ENCODE measurements at regions not wholly inside any gene's neighbourhood (a gene's known extent, or its start where the extent isn't known, plus 50 kb on each side); places are given as distances from the start of the nearest gene placed in this dataset.

- no peak for DNase-seq
- no peak overlapping the region for H3K4me3 Mint-ChIP-seq
- no peak for TF ChIP-seq CTCF (IDR thresholded peaks at IDR 0.05)
- no peaks in the 10 kb centered on the region for H3K4me1 Mint-ChIP-seq (ENCODE audit: low read depth)
- peaks cover 5% of the 10 kb centered on the region; the same call in 1 of the 2 replicates for H3K9me3 Mint-ChIP-seq
- H3K36me3 Mint-ChIP-seq (ENCODE audit: low read depth) = no peaks in the 10 kb centered on the region
- peaks cover 2% of the 10 kb centered on the region for H3K27me3 Mint-ChIP-seq (ENCODE audit: insufficient read depth)
- no peak overlapping the region for H3K27ac Mint-ChIP-seq
Observed at GRCh38 chr2:176856683-176857082, 355.9 kb upstream of the HNRNPA3 start.

GRCh38 chr2:176865336-176865735 lies 347.3 kb upstream of the HNRNPA3 start:
- no peaks in the 10 kb centered on the region for H3K4me1 Mint-ChIP-seq (ENCODE audit: low read depth)
- no peak for TF ChIP-seq CTCF (IDR thresholded peaks at IDR 0.05)
- no peak overlapping the region for H3K4me3 Mint-ChIP-seq
- DNase-seq = no peak
- no peak overlapping the region for H3K27ac Mint-ChIP-seq
- H3K36me3 Mint-ChIP-seq (ENCODE audit: low read depth) = no peaks in the 10 kb centered on the region
- H3K9me3 Mint-ChIP-seq = peaks cover 14% of the 10 kb centered on the region
- H3K27me3 Mint-ChIP-seq (ENCODE audit: insufficient read depth) = no peaks in the 10 kb centered on the region

GRCh38 chr2:176872406-176872805 lies 340.2 kb upstream of the HNRNPA3 start:
- no peak overlapping the region for H3K27ac Mint-ChIP-seq
- no peaks in the 10 kb centered on the region; the same call in 1 of the 2 replicates for H3K27me3 Mint-ChIP-seq (ENCODE audit: insufficient read depth)
- H3K36me3 Mint-ChIP-seq (ENCODE audit: low read depth) = no peaks in the 10 kb centered on the region
- no peak overlapping the region for H3K4me3 Mint-ChIP-seq
- DNase-seq = no peak
- H3K4me1 Mint-ChIP-seq (ENCODE audit: low read depth) = no peaks in the 10 kb centered on the region
- TF ChIP-seq CTCF (IDR thresholded peaks at IDR 0.05) = no peak
- peaks cover 31% of the 10 kb centered on the region for H3K9me3 Mint-ChIP-seq

GRCh38 chr2:176873403-176873802 lies 339.2 kb upstream of the HNRNPA3 start:
- Mint-ChIP-seq H3K27me3 (ENCODE audit: insufficient read depth) (no peaks in the 10 kb centered on the region; the same call in 1 of the 2 replicates), H3K27ac (no peak overlapping the region), H3K4me1 (ENCODE audit: low read depth) (no peaks in the 10 kb centered on the region), H3K4me3 (no peak overlapping the region), H3K9me3 (peaks cover 31% of the 10 kb centered on the region), H3K36me3 (ENCODE audit: low read depth) (no peaks in the 10 kb centered on the region)
- no peak for DNase-seq
- TF ChIP-seq CTCF (IDR thresholded peaks at IDR 0.05) = no peak

GRCh38 chr2:176876493-176877103 lies 336.0 kb upstream of the HNRNPA3 start:
- H3K9me3 Mint-ChIP-seq = peaks cover 20% of the 10 kb centered on the region
- H3K27ac Mint-ChIP-seq = no peak overlapping the region

More at GRCh38 chr2:176876493-176877103, 336.0 kb upstream of the HNRNPA3 start:
- DNase-seq = no peak
- Mint-ChIP-seq H3K4me3 (no peak overlapping the region), H3K4me1 (ENCODE audit: low read depth) (no peaks in the 10 kb centered on the region), H3K27me3 (ENCODE audit: insufficient read depth) (no peaks in the 10 kb centered on the region; the same call in 1 of the 2 replicates), H3K36me3 (ENCODE audit: low read depth) (no peaks in the 10 kb centered on the region)
- TF ChIP-seq CTCF (IDR thresholded peaks at IDR 0.05) = no peak
